Mesendoderm (in vitro differentiated cells): ENCODE measurements at regions not wholly inside any gene's neighbourhood (a gene's known extent, or its start where the extent isn't known, plus 50 kb on each side); places are given as distances from the start of the nearest gene placed in this dataset.
"Not testable (repeated sequence)": the region's sequence is repeated elsewhere in the genome, so short reads cannot be mapped to it uniquely, and the experiment has no call there.

ENCODE experiments used
- DNase-seq: peaks from one replicate; pipeline ENCODE4 v3.0.0; 2013
- H2AK5ac ChIP-seq: 2 replicates; pipeline ENCODE4 v1.6.1; 2013; ENCODE audit warnings: low read length, inconsistent platforms
- H2BK120ac ChIP-seq: 2 replicates; pipeline ENCODE4 v1.6.1; 2013; ENCODE audit warnings: low read depth, mild to moderate bottlenecking, low read length, moderate library complexity, mixed read lengths
- H2BK15ac ChIP-seq: replicated peaks from 2 replicates; pipeline ENCODE4 v1.6.1; 2013; ENCODE audit warnings: low read depth, mild to moderate bottlenecking, moderate library complexity
- H2BK5ac ChIP-seq: 2 replicates; pipeline ENCODE4 v1.6.1; 2013; ENCODE audit warnings: low read length, inconsistent platforms
- H3K18ac ChIP-seq: 2 replicates; pipeline ENCODE4 v1.6.1; 2013; ENCODE audit warnings: mild to moderate bottlenecking, low read length, mixed read lengths
- H3K23ac ChIP-seq: one replicate; pipeline ENCODE4 v1.6.1; 2013; ENCODE audit warnings: low read length
- H3K27ac ChIP-seq: 2 replicates; pipeline ENCODE4 v1.5.1; 2013; ENCODE audit warnings: low read depth, mild to moderate bottlenecking, inconsistent platforms, low read length, moderate library complexity
- H3K27me3 ChIP-seq: 2 replicates; pipeline ENCODE4 v1.6.1; 2013; ENCODE audit warnings: low read length, control low read depth, mild to moderate bottlenecking, inconsistent platforms; ENCODE audit not compliant: insufficient read depth, poor library complexity
- H3K36me3 ChIP-seq: 2 replicates; pipeline ENCODE4 v1.6.1; 2013; ENCODE audit warnings: low read length, inconsistent platforms; ENCODE audit not compliant: control insufficient read depth, insufficient read depth
- H3K4ac ChIP-seq: one replicate; pipeline ENCODE4 v1.6.1; 2013; ENCODE audit warnings: low read depth, mild to moderate bottlenecking, low read length, moderate library complexity
- H3K4me1 ChIP-seq: 2 replicates; pipeline ENCODE4 v1.6.1; 2013; ENCODE audit warnings: low read depth, low read length, inconsistent platforms; ENCODE audit not compliant: control insufficient read depth
- H3K4me2 ChIP-seq: 2 replicates; pipeline ENCODE4 v1.6.1; 2013; ENCODE audit warnings: low read length
- H3K4me3 ChIP-seq: 2 replicates; pipeline ENCODE4 v1.5.1; 2013; ENCODE audit warnings: mild to moderate bottlenecking, low read length
- H3K56ac ChIP-seq: one replicate; pipeline ENCODE4 v1.6.1; 2013; ENCODE audit warnings: low read length
- H3K79me1 ChIP-seq: 2 replicates; pipeline ENCODE4 v1.6.1; 2013; ENCODE audit warnings: low read length, inconsistent platforms
- H3K79me2 ChIP-seq: 2 replicates; pipeline ENCODE4 v1.6.1; 2013; ENCODE audit warnings: mild to moderate bottlenecking, low read length; ENCODE audit not compliant: control insufficient read depth, insufficient read depth
- H3K9ac ChIP-seq: 2 replicates; pipeline ENCODE4 v1.6.1; 2013; ENCODE audit warnings: low read length, inconsistent platforms
- H4K5ac ChIP-seq: one replicate; pipeline ENCODE4 v1.6.1; 2013; ENCODE audit warnings: low read length
- H4K8ac ChIP-seq: one replicate; pipeline ENCODE4 v1.6.1; 2013; ENCODE audit warnings: low read depth, mild to moderate bottlenecking, control low read depth, low read length, moderate library complexity
- WGBS: extraction: QIAGEN DNeasy Blood & Tissue Kit; methylation state at CpG from one replicate; pipeline ENCODE4 v1.1.7; 2013; ENCODE audit warnings: low lambda C conversion rate, missing lambda C conversion rate; ENCODE audit not compliant: insufficient coverage; ENCODE audit errors: extremely low coverage; 5-methylcytosine and 5-hydroxymethylcytosine counted together

DNA sequence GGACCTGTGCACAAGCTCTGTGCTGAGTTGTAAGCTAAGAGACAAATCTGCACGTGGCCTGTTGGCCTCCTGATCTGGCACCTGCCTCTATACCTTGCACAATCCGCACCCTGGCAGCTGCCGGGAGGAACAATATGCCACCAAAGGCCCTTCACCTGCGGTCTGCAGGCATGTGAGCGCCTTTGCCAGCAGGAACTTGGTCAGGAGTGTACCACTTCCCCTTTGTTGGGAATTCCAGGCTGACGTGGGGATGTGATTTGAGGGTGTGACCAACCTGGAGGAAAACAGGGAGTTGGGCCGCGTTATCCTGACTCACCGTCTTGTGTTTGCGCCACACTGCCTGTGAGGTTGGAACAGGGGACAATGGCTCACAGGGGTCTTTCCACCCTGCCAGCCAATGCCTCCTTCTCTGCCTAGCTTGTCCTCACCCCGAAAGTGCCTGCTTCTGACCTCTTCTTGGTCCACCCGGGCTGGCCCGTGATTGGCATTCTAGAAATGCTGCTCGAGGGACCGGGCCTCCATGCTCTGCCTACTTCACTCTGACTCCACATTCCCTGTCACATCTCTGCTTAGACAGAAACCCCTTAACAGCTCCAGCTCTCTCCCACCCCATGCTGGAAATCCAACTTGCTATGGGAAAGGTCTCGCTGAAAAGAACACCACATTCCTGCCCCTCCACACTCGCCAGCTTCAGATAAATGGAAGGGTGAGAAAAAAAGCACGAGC is 67.1 kb upstream of the MAP4K4 start:
- no peak overlapping the region for H3K4me3 ChIP-seq
- H2BK120ac ChIP-seq, result no peak overlapping the region
- no peak overlapping the region for H2BK15ac ChIP-seq
- no peak overlapping the region for H3K56ac ChIP-seq
- H4K8ac ChIP-seq, result no peak overlapping the region
- no peak overlapping the region for H3K27ac ChIP-seq
- WGBS, result no CpG with 5 or more reads among the region's 18 CpGs
- no peak overlapping the region for H3K18ac ChIP-seq
- H3K9ac ChIP-seq, result no peak overlapping the region
- H3K79me1 ChIP-seq, result no peaks in the 10 kb centered on the region
- no peak for DNase-seq
- H3K4me2 ChIP-seq, result no peak overlapping the region
- no peak overlapping the region for H3K23ac ChIP-seq
- no peaks in the 10 kb centered on the region for H3K36me3 ChIP-seq
- no peaks in the 10 kb centered on the region for H3K27me3 ChIP-seq
- H3K4me1 ChIP-seq, result no peaks in the 10 kb centered on the region
- no peaks in the 10 kb centered on the region for H3K79me2 ChIP-seq
- H4K5ac ChIP-seq, result no peak overlapping the region
- no peak overlapping the region for H2AK5ac ChIP-seq
- H3K4ac ChIP-seq, result no peak overlapping the region
- H2BK5ac ChIP-seq, result no peak overlapping the region

DNA sequence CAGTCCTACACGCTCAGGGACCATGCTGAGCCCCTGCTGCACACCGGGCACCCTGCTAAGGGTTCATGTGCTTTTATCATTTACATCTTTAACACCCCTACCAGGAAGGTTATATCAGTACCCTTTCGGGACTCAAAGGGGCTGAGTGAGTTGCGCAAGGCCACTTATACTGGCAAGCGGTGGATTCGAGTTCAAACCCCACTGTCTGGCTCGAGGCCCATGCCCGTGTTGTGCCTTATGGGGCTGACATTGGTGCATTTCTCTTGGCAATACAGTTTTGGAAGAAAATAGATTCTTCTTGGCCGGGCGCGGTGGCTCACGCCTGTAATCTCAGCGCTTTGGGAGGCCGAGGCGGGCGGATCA is 69.5 kb upstream of the MAP4K4 start:
- no peak overlapping the region for H3K27ac ChIP-seq
- no peaks in the 10 kb centered on the region for H3K4me1 ChIP-seq
- H3K23ac ChIP-seq, result no peak overlapping the region
- H3K4ac ChIP-seq, result no peak overlapping the region
- no peaks in the 10 kb centered on the region for H3K79me2 ChIP-seq
- no peak overlapping the region for H3K18ac ChIP-seq
- no peak overlapping the region for H3K56ac ChIP-seq
- DNase-seq, result no peak
- no peaks in the 10 kb centered on the region for H3K27me3 ChIP-seq
- no peak overlapping the region for H2BK15ac ChIP-seq
- H3K4me3 ChIP-seq, result no peak overlapping the region
- no peaks in the 10 kb centered on the region for H3K79me1 ChIP-seq
- no peak overlapping the region for H2BK5ac ChIP-seq
- no peak overlapping the region for H4K8ac ChIP-seq
- no peaks in the 10 kb centered on the region for H3K36me3 ChIP-seq
- H3K9ac ChIP-seq, result no peak overlapping the region
- H2BK120ac ChIP-seq, result no peak overlapping the region
- H2AK5ac ChIP-seq, result no peak overlapping the region
- no CpG with 5 or more reads among the region's 16 CpGs for WGBS
- no peak overlapping the region for H4K5ac ChIP-seq
- no peak overlapping the region for H3K4me2 ChIP-seq

DNA sequence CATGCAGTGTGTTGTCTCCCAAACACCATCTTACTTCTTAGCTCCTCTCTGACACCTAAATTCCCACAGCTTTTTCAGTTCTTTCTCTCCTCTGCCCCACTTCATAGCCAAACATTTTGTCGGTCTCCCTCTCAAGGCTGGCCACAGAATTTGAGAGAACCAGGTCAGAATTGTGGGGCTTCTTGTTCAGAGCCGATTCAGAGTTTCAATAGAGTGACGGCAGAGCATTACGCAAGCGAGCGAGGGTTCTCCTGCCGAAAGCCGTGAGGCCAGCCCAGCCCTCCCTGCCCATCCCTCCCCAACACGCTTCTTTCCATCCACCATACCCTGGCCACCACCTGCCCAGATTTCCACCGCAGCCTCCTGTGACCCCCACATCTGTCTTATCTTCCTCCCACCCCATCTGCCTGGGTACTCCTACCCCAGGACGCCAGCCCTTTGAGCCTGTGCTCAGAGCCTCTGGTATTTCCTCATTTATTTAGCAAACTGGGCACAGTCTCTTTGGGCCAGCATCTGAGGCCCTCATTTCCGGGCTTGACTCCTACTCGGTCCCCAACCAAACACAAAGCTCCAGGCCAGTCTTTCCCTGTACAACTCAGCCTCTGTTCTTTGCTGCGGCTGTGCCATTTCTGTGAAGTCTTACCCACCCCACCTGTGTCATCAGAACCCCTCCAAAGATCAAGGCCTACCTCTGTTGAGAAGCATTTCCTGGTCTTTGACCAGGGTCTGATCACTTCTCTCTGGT is 70.0 kb upstream of the MAP4K4 start:
- Histone ChIP-seq H3K36me3 (no peaks in the 10 kb centered on the region), H2BK120ac (no peak overlapping the region), H3K4me1 (no peaks in the 10 kb centered on the region), H2BK5ac (no peak overlapping the region), H3K23ac (no peak overlapping the region), H3K4me3 (no peak overlapping the region), H3K79me1 (no peaks in the 10 kb centered on the region), H3K4me2 (no peak overlapping the region), H4K8ac (no peak overlapping the region), H2BK15ac (no peak overlapping the region), H3K27me3 (no peaks in the 10 kb centered on the region), H3K4ac (no peak overlapping the region), H4K5ac (no peak overlapping the region), H3K56ac (no peak overlapping the region), H2AK5ac (no peak overlapping the region), H3K9ac (no peak overlapping the region), H3K18ac (no peak overlapping the region), H3K79me2 (no peaks in the 10 kb centered on the region), H3K27ac (no peak overlapping the region)
- no peak for DNase-seq
- no CpG with 5 or more reads among the region's 14 CpGs for WGBS

DNA sequence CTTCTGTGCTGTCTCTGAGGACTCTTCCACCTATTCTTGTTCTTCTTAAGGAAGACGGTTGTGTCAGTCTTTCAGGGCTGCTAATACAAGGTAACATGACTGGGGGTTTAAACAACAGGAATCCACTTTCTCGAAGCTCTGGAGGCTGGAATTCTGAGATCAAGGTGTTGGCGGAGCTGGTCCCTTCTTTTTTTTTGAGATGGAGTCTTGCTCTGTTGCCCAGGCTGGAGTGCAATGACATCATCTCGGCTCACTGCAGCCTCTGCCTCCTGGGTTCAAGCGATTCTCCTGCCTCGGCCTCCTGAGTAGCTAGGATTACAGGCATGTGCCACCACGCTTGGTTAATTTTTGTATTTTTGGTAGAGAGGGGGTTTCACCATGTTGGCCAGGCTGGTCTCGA is 71.7 kb upstream of the MAP4K4 start:
- not testable (repeated sequence) for H3K36me3 ChIP-seq, H3K56ac ChIP-seq, H2BK15ac ChIP-seq, H3K79me2 ChIP-seq, H3K27me3 ChIP-seq, H3K18ac ChIP-seq, H3K9ac ChIP-seq, H2BK120ac ChIP-seq, H2AK5ac ChIP-seq, H3K79me1 ChIP-seq, H4K5ac ChIP-seq, H3K4me1 ChIP-seq, H3K4me2 ChIP-seq, H4K8ac ChIP-seq, H3K4me3 ChIP-seq, H3K23ac ChIP-seq, DNase-seq, H3K27ac ChIP-seq, H2BK5ac ChIP-seq, H3K4ac ChIP-seq
- WGBS, result no CpG with 5 or more reads among the region's 8 CpGs

DNA sequence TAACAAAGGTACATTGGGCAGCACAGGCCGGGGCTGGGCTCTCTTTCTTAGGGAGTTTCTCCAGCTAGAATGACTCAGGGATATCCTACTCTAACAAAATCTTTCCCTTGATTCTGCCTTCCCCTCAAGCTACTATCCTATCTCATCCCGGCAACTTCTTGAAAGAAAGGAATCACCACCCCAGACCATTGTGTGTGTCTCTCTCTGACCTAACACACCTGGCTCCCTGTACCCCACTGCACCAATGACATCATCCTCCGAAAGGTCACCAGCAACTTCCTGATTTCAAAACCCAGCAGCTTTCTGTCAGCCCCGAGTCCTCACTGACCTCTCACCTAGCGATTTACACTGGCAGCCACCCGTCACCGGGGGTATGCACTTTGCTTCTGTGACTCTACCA is 72.1 kb upstream of the MAP4K4 start:
- Histone ChIP-seq H3K27me3 (no peaks in the 10 kb centered on the region), H3K79me1 (no peaks in the 10 kb centered on the region), H3K79me2 (no peaks in the 10 kb centered on the region), H3K4me3 (no peak overlapping the region), H2BK5ac (no peak overlapping the region), H4K8ac (no peak overlapping the region), H3K27ac (no peak overlapping the region), H2BK15ac (no peak overlapping the region), H3K4me1 (no peaks in the 10 kb centered on the region), H3K4ac (no peak overlapping the region), H4K5ac (no peak overlapping the region), H3K9ac (no peak overlapping the region), H2AK5ac (no peak overlapping the region), H3K18ac (no peak overlapping the region), H2BK120ac (no peak overlapping the region), H3K36me3 (no peaks in the 10 kb centered on the region), H3K56ac (no peak overlapping the region), H3K4me2 (no peak overlapping the region), H3K23ac (no peak overlapping the region)
- no peak for DNase-seq
- WGBS, result no CpG with 5 or more reads among the region's 7 CpGs
